ENCODE measurements at regions not wholly inside any gene's neighbourhood (a gene's known extent, or its start where the extent isn't known, plus 50 kb on each side); places are given as distances from the start of the nearest gene placed in this dataset.

DNA sequence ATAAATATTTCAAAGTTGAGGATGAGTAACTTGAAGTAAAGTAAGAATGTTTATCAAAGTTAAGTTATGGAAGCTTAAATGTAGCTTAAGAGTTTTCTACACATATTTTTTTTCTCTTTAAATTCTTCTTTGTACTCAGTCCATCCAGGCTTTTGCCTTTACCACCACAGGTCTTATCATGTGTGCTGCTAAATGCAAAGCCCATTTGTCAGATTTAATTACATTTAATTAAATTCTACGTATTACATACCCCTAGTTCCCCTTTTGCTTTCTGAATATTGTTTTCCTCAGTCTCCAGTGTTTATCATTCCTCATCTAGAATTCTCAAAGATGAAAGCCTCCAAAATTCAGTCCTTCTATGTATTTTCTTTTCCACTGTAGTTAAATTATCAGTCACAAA lies 1841.9 kb downstream of the EFNA5 start:
- Histone ChIP-seq H3K27ac (ENCODE audit: low read length in 2 of 2) (no peak overlapping the region), H4K20me1 (ENCODE audit: control insufficient read depth, insufficient read depth, low read length, poor library complexity, severe bottlenecking) (no peaks in the 10 kb centered on the region), H3K4me3 (ENCODE audit: control extremely low read depth in 1 of 5, extremely low read depth in 1 of 5, insufficient read depth in 1 of 5, low read depth in 2 of 5, low read length in 4 of 5) (no peak overlapping the region), H3K4me1 (ENCODE audit: control insufficient read depth in 2 of 2, insufficient read depth in 2 of 2, low read length in 2 of 2) (no peaks in the 10 kb centered on the region), H3K9me3 (ENCODE audit: control extremely low read depth in 1 of 3, control insufficient read depth in 2 of 3, insufficient read depth in 1 of 3, low read length in 2 of 3) (no peaks in the 10 kb centered on the region), H3K27me3 (replicated peaks in 1 of 4; ENCODE audit: control extremely low read depth in 1 of 4, control insufficient read depth in 3 of 4, insufficient read depth in 4 of 4, low read length in 3 of 4) (no peaks in the 10 kb centered on the region), H2AFZ (ENCODE audit: insufficient read depth, low read depth, low read length, poor library complexity, severe bottlenecking) (no peak overlapping the region), H3K9ac (ENCODE audit: low read length) (no peak overlapping the region), H3K4me2 (replicated peaks; ENCODE audit: low read depth, low read length, poor library complexity, severe bottlenecking) (no peak overlapping the region), H3K36me3 (replicated peaks in 1 of 2; ENCODE audit: control extremely low read depth in 1 of 2, control insufficient read depth in 1 of 2, extremely low read depth in 1 of 2, insufficient read depth in 2 of 2, low read length in 1 of 2) (no peaks in the 10 kb centered on the region), H3K79me2 (ENCODE audit: control insufficient read depth, insufficient read depth, low read length) (no peaks in the 10 kb centered on the region)
- Mint-ChIP-seq H3K4me3 (no peak overlapping the region), H3K27me3 (no peaks in the 10 kb centered on the region), H3K4me1 (no peaks in the 10 kb centered on the region), H3K27ac (no peak overlapping the region), H3K9me3 (ENCODE audit: insufficient read depth) (no peaks in the 10 kb centered on the region)
- ATAC-seq (ENCODE audit: low read depth) (no peak), DNase-seq (no peak)
- no peak for TF ChIP-seq EZH2 (IDR thresholded peaks at IDR 0.05; ENCODE audit: borderline replicate concordance, insufficient read depth, low read depth, low read length, poor library complexity, severe bottlenecking)
- TF ChIP-seq, protein P1, sequence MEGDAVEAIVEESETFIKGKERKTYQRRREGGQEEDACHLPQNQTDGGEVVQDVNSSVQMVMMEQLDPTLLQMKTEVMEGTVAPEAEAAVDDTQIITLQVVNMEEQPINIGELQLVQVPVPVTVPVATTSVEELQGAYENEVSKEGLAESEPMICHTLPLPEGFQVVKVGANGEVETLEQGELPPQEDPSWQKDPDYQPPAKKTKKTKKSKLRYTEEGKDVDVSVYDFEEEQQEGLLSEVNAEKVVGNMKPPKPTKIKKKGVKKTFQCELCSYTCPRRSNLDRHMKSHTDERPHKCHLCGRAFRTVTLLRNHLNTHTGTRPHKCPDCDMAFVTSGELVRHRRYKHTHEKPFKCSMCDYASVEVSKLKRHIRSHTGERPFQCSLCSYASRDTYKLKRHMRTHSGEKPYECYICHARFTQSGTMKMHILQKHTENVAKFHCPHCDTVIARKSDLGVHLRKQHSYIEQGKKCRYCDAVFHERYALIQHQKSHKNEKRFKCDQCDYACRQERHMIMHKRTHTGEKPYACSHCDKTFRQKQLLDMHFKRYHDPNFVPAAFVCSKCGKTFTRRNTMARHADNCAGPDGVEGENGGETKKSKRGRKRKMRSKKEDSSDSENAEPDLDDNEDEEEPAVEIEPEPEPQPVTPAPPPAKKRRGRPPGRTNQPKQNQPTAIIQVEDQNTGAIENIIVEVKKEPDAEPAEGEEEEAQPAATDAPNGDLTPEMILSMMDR (IDR thresholded peaks at IDR 0.05) = no peak
- ChIA-PET CTCF (no interaction called here), POLR2A (no interaction called here)
- no CpG with 5 or more reads among the region's 1 CpG for WGBS (ENCODE audit: insufficient coverage)
- intact Hi-C loops (cut with micrococcal nuclease) = no loop called here

DNA sequence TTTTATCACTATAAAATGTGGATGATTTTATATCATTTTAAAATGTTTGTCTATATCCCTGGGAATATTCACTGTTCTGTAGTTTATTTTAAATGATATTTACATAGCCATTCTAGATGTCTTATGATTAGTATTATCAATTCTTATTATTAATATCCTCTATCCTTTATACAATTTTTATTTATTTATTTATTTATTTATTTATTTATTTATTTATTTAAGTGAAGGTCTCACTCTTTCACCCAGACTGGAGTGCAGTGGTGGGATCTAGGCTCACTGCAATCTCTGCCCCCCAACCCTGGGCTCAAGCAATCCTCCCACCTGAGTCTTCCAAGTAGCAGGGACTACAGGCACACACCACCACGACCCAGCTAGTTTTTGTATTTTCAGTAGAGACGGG lies 1848.9 kb downstream of the EFNA5 start:
- Mint-ChIP-seq H3K4me1 (no peaks in the 10 kb centered on the region), H3K27ac (no peak overlapping the region), H3K9me3 (ENCODE audit: insufficient read depth) (no peaks in the 10 kb centered on the region), H3K4me3 (no peak overlapping the region), H3K27me3 (no peaks in the 10 kb centered on the region)
- ChIA-PET POLR2A (no interaction called here), CTCF (no interaction called here)
- no peak overlapping the region for H3K9ac ChIP-seq (ENCODE audit: low read length)
- no peak for TF ChIP-seq EZH2 (IDR thresholded peaks at IDR 0.05; ENCODE audit: borderline replicate concordance, insufficient read depth, low read depth, low read length, poor library complexity, severe bottlenecking)
- TF ChIP-seq, protein P1 (IDR thresholded peaks at IDR 0.05) = no peak
- H3K4me3 ChIP-seq (ENCODE audit: control extremely low read depth in 1 of 5, extremely low read depth in 1 of 5, insufficient read depth in 1 of 5, low read depth in 2 of 5, low read length in 4 of 5) = no peak overlapping the region
- H3K79me2 ChIP-seq (ENCODE audit: control insufficient read depth, insufficient read depth, low read length) = no peaks in the 10 kb centered on the region
- peaks cover 0 to 3% (median 0%) of the 10 kb centered on the region in 3 donors for H3K9me3 ChIP-seq (ENCODE audit: control extremely low read depth in 1 of 3, control insufficient read depth in 2 of 3, insufficient read depth in 1 of 3, low read length in 2 of 3)
- no peaks in the 10 kb centered on the region for H4K20me1 ChIP-seq (ENCODE audit: control insufficient read depth, insufficient read depth, low read length, poor library complexity, severe bottlenecking)
- no peak overlapping the region for H3K4me2 ChIP-seq (replicated peaks; ENCODE audit: low read depth, low read length, poor library complexity, severe bottlenecking)
- no peak overlapping the region for H2AFZ ChIP-seq (ENCODE audit: insufficient read depth, low read depth, low read length, poor library complexity, severe bottlenecking)
- H3K36me3 ChIP-seq (replicated peaks in 1 of 2; ENCODE audit: control extremely low read depth in 1 of 2, control insufficient read depth in 1 of 2, extremely low read depth in 1 of 2, insufficient read depth in 2 of 2, low read length in 1 of 2) = no peaks in the 10 kb centered on the region
- intact Hi-C loops (cut with micrococcal nuclease) = no loop called here
- no peak overlapping the region for H3K27ac ChIP-seq (ENCODE audit: low read length in 2 of 2)
- 83% methylated on average over 2 of the region's 2 CpGs for WGBS (ENCODE audit: insufficient coverage)
- ATAC-seq (ENCODE audit: low read depth) (no peak), DNase-seq (no peak)
- no peaks in the 10 kb centered on the region for H3K27me3 ChIP-seq (replicated peaks in 1 of 4; ENCODE audit: control extremely low read depth in 1 of 4, control insufficient read depth in 3 of 4, insufficient read depth in 4 of 4, low read length in 3 of 4)
- no peaks in the 10 kb centered on the region for H3K4me1 ChIP-seq (ENCODE audit: control insufficient read depth in 2 of 2, insufficient read depth in 2 of 2, low read length in 2 of 2)
